Neural progenitor cell (in vitro differentiated cells): ENCODE measurements at regions not wholly inside any gene's neighbourhood (a gene's known extent, or its start where the extent isn't known, plus 50 kb on each side); places are given as distances from the start of the nearest gene placed in this dataset.

Source experiments
- DNase-seq: peaks from one replicate; pipeline ENCODE4 v3.0.0-alpha.2; 2016; ENCODE audit warnings: low spot score
- H2AFZ ChIP-seq: fragments of 200-600 bp; sonication (generic); replicated peaks from 2 replicates; pipeline ENCODE4 v1.6.1; 2016; ENCODE audit warnings: antibody characterized with exemption
- H3F3A ChIP-seq: fragments of 200-600 bp; sonication (generic); 2 replicates; pipeline ENCODE4 v1.6.1; 2016; ENCODE audit warnings: antibody characterized with exemption, low read depth
- H3K27ac ChIP-seq: fragments of 200-600 bp; sonication (generic); 2 replicates; pipeline ENCODE4 v1.5.1; 2016; ENCODE audit warnings: mild to moderate bottlenecking
- H3K27me3 ChIP-seq: fragments of 200-600 bp; sonication (generic); 2 replicates; pipeline ENCODE4 v1.6.1; 2016; ENCODE audit warnings: mild to moderate bottlenecking, moderate library complexity
- H3K36me3 ChIP-seq: fragments of 200-600 bp; sonication (generic); 2 replicates; pipeline ENCODE4 v1.5.1; 2016
- H3K4me1 ChIP-seq: fragments of 200-600 bp; sonication (generic); 2 replicates; pipeline ENCODE4 v1.6.1; 2016; ENCODE audit warnings: mixed run types
- H3K4me2 ChIP-seq: fragments of 200-600 bp; sonication (generic); 2 replicates; pipeline ENCODE4 v1.6.1; 2016
- H3K4me3 ChIP-seq: fragments of 200-600 bp; sonication (generic); 2 replicates; pipeline ENCODE4 v1.5.1; 2016
- H3K79me2 ChIP-seq: fragments of 200-600 bp; sonication (generic); 2 replicates; pipeline ENCODE4 v1.6.1; 2016; ENCODE audit warnings: low read depth
- H3K9ac ChIP-seq: fragments of 200-600 bp; sonication (generic); 2 replicates; pipeline ENCODE4 v1.6.1; 2016
- H3K9me3 ChIP-seq: fragments of 200-600 bp; sonication (generic); 2 replicates; pipeline ENCODE4 v1.5.1; 2016; ENCODE audit warnings: low read depth
- H4K20me1 ChIP-seq: fragments of 200-600 bp; sonication (generic); 2 replicates; pipeline ENCODE4 v1.6.1; 2016; ENCODE audit warnings: low read depth
- H3K27ac Mint-ChIP-seq: 3 replicates; pipeline ENCODE4 v1.8.0; 2021; ENCODE audit warnings: mixed read lengths
- H3K27me3 Mint-ChIP-seq: 2 replicates; pipeline ENCODE4 v1.8.0; 2022; ENCODE audit warnings: low read depth, mild to moderate bottlenecking, inconsistent platforms, moderate library complexity, mixed read lengths; ENCODE audit not compliant: insufficient read depth
- H3K36me3 Mint-ChIP-seq: 3 replicates; pipeline ENCODE4 v1.8.0; 2021; ENCODE audit warnings: mixed read lengths
- H3K4me1 Mint-ChIP-seq: 3 replicates; pipeline ENCODE4 v1.8.0; 2021; ENCODE audit warnings: mixed read lengths
- H3K4me3 Mint-ChIP-seq: 3 replicates; pipeline ENCODE4 v1.8.0; 2021; ENCODE audit warnings: mild to moderate bottlenecking, moderate library complexity, mixed read lengths
- H3K9me3 Mint-ChIP-seq: 3 replicates; pipeline ENCODE4 v1.8.0; 2020; ENCODE audit warnings: mixed read lengths
- CTCF ChIP-seq: fragments of 200-600 bp; sonication (generic); IDR thresholded peaks from 2 replicates; pipeline ENCODE4 v1.5.1; 2017; ENCODE audit warnings: antibody characterized with exemption, mild to moderate bottlenecking
- EZH2 ChIP-seq: fragments of 200-600 bp; sonication (generic); IDR thresholded peaks from 2 replicates; pipeline ENCODE4 v1.6.1; 2017; ENCODE audit warnings: antibody characterized with exemption, mild to moderate bottlenecking, moderate library complexity
- EZH2phosphoT487 ChIP-seq: fragments of 200-600 bp; sonication (generic); IDR thresholded peaks from 2 replicates; pipeline ENCODE4 v1.6.1; 2017; ENCODE audit warnings: antibody characterized with exemption

GRCh38 chr14:81829447-81829846 is 295.8 kb upstream of the SEL1L start:
- no peak overlapping the region for H3K9ac ChIP-seq
- Mint-ChIP-seq H3K9me3 (peaks cover 2% of the 10 kb centered on the region), H3K4me3 (no peak overlapping the region), H3K27me3 (no peaks in the 10 kb centered on the region), H3K36me3 (no peaks in the 10 kb centered on the region), H3K27ac (no peak overlapping the region), H3K4me1 (no peaks in the 10 kb centered on the region)
- H3K9me3 ChIP-seq, result no peaks in the 10 kb centered on the region
- no peaks in the 10 kb centered on the region for H3K36me3 ChIP-seq
- H3F3A ChIP-seq, result no peaks in the 10 kb centered on the region
- no peaks in the 10 kb centered on the region for H3K4me1 ChIP-seq
- no peaks in the 10 kb centered on the region for H3K27me3 ChIP-seq
- no peaks in the 10 kb centered on the region for H4K20me1 ChIP-seq
- TF ChIP-seq EZH2phosphoT487 (no peak), EZH2 (no peak), CTCF (no peak)
- no peaks in the 10 kb centered on the region for H3K79me2 ChIP-seq
- H2AFZ ChIP-seq, result no peak overlapping the region
- no peak for DNase-seq
- H3K27ac ChIP-seq, result no peak overlapping the region
- H3K4me3 ChIP-seq, result no peak overlapping the region
- no peak overlapping the region for H3K4me2 ChIP-seq

- Histone ChIP-seq H2AFZ (no peak overlapping the region), H3K79me2 (no peaks in the 10 kb centered on the region), H3K4me3 (no peak overlapping the region), H3K4me1 (no peaks in the 10 kb centered on the region), H3K9ac (no peak overlapping the region), H3K27ac (no peak overlapping the region), H3F3A (no peaks in the 10 kb centered on the region), H3K27me3 (no peaks in the 10 kb centered on the region), H3K36me3 (no peaks in the 10 kb centered on the region), H4K20me1 (no peaks in the 10 kb centered on the region), H3K4me2 (no peak overlapping the region), H3K9me3 (no peaks in the 10 kb centered on the region)
- TF ChIP-seq EZH2, result no peak
- TF ChIP-seq EZH2phosphoT487, result no peak
- TF ChIP-seq CTCF, result no peak
- Mint-ChIP-seq H3K36me3 (no peaks in the 10 kb centered on the region), H3K27ac (no peak overlapping the region), H3K27me3 (no peaks in the 10 kb centered on the region), H3K4me1 (no peaks in the 10 kb centered on the region), H3K4me3 (no peak overlapping the region), H3K9me3 (peaks cover 9% of the 10 kb centered on the region)
- DNase-seq, result peak; percentile 15
Measured at GRCh38 chr14:81831128-81831820, 297.6 kb upstream of the SEL1L start.

GRCh38 chr14:81834308-81834707 is 300.7 kb upstream of the SEL1L start:
- peaks cover 9% of the 10 kb centered on the region for H3K9me3 Mint-ChIP-seq
- no peak overlapping the region for H3K27ac ChIP-seq
- H3K4me1 Mint-ChIP-seq, result no peaks in the 10 kb centered on the region
- no peak overlapping the region for H3K4me2 ChIP-seq
- no peaks in the 10 kb centered on the region for H3K9me3 ChIP-seq
- H3K36me3 ChIP-seq, result no peaks in the 10 kb centered on the region
- H2AFZ ChIP-seq, result no peak overlapping the region
- H3K4me3 Mint-ChIP-seq, result no peak overlapping the region
- H3K79me2 ChIP-seq, result no peaks in the 10 kb centered on the region
- H3F3A ChIP-seq, result no peaks in the 10 kb centered on the region
- H3K4me1 ChIP-seq, result no peaks in the 10 kb centered on the region
- no peaks in the 10 kb centered on the region for H3K27me3 ChIP-seq
- no peaks in the 10 kb centered on the region for H4K20me1 ChIP-seq
- H3K36me3 Mint-ChIP-seq, result no peaks in the 10 kb centered on the region
- H3K27me3 Mint-ChIP-seq, result no peaks in the 10 kb centered on the region
- H3K27ac Mint-ChIP-seq, result no peak overlapping the region
- no peak overlapping the region for H3K9ac ChIP-seq
- no peak for DNase-seq
- no peak overlapping the region for H3K4me3 ChIP-seq
- TF ChIP-seq EZH2phosphoT487 (no peak), CTCF (no peak), EZH2 (no peak)
